Naive thymus-derived CD8-positive, alpha-beta T cell (primary cell): ENCODE measurements at regions not wholly inside any gene's neighbourhood (a gene's known extent, or its start where the extent isn't known, plus 50 kb on each side); places are given as distances from the start of the nearest gene placed in this dataset.
"Not testable (repeated sequence)": the region's sequence is repeated elsewhere in the genome, so short reads cannot be mapped to it uniquely, and the experiment has no call there.

Experiments used
- ATAC-seq, 2 donors: fragments of 150-1000 bp; cut with Tn5 transposase in 1 of 2; sonication (Bioruptor Pico), chemical (Tn5 transposase) in 1 of 2; 1 replicate in 1 of 2; 2 replicates in 1 of 2; pipeline ENCODE4 v1.10.0; 2021; ENCODE audit warnings: mild to moderate bottlenecking in 2 of 2, moderate library complexity in 2 of 2
- POLR2A ChIA-PET: fragments of 350-600 bp; sonication (Branson Sonifier 250); formaldehyde crosslinking; loops from one replicate; lab custom pipeline; 2021; ENCODE audit warnings: antibody characterized with exemption; lab: Charles Lee
- DNase-seq, 10 donors: peaks; one replicate each; pipeline versions ENCODE4 v3.0.0 to v3.0.0-alpha.2; 2020 to 2022
- H3K27ac Mint-ChIP-seq, 10 donors: one replicate each; pipeline ENCODE4 v1.8.0; 2020 to 2022; ENCODE audit warnings: mild to moderate bottlenecking in 10 of 10, mixed read lengths in 10 of 10, moderate library complexity in 4 of 10, inconsistent platforms in 1 of 10
- H3K27me3 Mint-ChIP-seq, 5 donors: one replicate each; pipeline ENCODE4 v1.8.0; 2021 to 2022; ENCODE audit warnings: mixed read lengths in 5 of 5
- H3K36me3 Mint-ChIP-seq, 3 donors: one replicate each; pipeline ENCODE4 v1.8.0; 2020 to 2022; ENCODE audit warnings: mixed read lengths in 3 of 3, mild to moderate bottlenecking in 2 of 3, inconsistent platforms in 1 of 3
- H3K4me1 Mint-ChIP-seq, 4 donors: one replicate each; pipeline ENCODE4 v1.8.0; 2021 to 2022; ENCODE audit warnings: mixed read lengths in 4 of 4
- H3K4me3 Mint-ChIP-seq, 10 donors: one replicate each; pipeline ENCODE4 v1.8.0; 2020 to 2022; ENCODE audit warnings: mild to moderate bottlenecking in 10 of 10, mixed read lengths in 10 of 10, moderate library complexity in 6 of 10, inconsistent platforms in 1 of 10
- H3K9me3 Mint-ChIP-seq, 9 donors: one replicate each; pipeline ENCODE4 v1.8.0; 2020 to 2022; ENCODE audit warnings: mixed read lengths in 9 of 9, mild to moderate bottlenecking in 3 of 9, inconsistent platforms in 1 of 9, moderate library complexity in 1 of 9

DNA sequence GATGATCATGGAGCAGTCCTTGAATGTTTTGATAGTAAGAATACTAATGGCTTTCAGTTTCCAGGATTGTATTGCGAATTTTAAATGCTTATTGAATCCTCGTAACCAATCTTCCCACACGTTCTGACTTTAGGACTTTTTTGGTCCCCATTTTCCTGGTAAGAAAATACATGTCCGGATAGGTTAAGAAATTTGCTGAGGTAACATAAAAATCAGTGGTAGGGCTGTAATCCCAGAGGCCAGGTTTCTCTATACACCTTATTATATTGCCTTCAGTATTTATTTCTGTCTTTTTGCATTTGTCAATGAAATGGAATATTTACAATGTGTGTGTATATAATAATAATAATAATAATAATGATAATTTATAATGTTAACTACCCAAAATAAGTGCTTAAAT is 603.2 kb downstream of the TMEM182 start:
- POLR2A ChIA-PET = no interaction called here
- DNase-seq (no peak), ATAC-seq (no peak)
- Mint-ChIP-seq H3K4me3 (no peak overlapping the region), H3K4me1 (no peaks in the 10 kb centered on the region), H3K36me3 (no peaks in the 10 kb centered on the region), H3K27me3 (no peaks in the 10 kb centered on the region), H3K9me3 (peaks cover 0 to 17% (median 4%) of the 10 kb centered on the region in 9 donors), H3K27ac (no peak overlapping the region)

DNA sequence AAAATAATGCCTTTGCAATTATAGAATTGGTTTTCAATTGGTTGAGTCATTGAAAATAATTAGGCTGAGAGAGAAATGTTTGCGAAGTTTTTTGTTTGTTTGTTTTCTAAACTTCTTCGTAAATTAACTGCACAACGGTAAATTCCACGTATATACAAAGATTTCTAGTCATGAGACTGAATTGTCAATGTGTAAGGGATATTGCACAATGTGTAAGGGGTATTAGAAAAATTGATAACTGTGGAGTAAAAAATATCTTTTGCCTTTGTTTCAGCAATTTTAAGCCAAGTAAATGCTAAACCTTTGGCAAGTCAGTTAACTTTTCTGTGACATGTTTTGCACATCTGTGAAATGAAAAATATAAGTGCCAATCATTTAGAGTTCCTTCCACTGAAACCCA is 606.0 kb downstream of the TMEM182 start:
- POLR2A ChIA-PET = no interaction called here
- Mint-ChIP-seq H3K27ac (no peak overlapping the region), H3K4me3 (no peak overlapping the region), H3K36me3 (no peaks in the 10 kb centered on the region), H3K27me3 (no peaks in the 10 kb centered on the region), H3K4me1 (no peaks in the 10 kb centered on the region), H3K9me3 (peaks cover 0 to 17% (median 2%) of the 10 kb centered on the region in 9 donors)
- no peak for ATAC-seq
- DNase-seq = no peak

DNA sequence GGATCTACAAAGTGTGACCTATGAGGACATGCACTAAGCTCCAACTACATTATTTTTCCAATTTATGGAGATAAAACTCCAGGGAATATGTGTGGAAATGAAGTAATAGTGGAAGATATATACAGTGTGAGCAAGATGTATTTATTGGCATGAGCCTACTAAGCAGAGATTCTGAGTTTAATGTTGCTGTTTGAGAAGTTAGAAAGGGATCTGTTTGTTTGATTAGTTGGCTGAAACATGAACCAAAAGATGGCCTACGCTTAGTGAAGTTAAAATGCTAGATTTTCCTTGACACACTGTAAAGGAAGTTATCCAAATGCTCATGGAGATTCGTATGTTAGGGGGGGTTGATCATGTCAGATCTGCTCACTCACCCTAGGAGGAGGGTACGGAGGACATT is 621.7 kb downstream of the TMEM182 start:
- ATAC-seq (no peak), DNase-seq (no peak)
- Mint-ChIP-seq H3K36me3 (no peaks in the 10 kb centered on the region), H3K27ac (no peak overlapping the region), H3K4me3 (no peak overlapping the region), H3K9me3 (peaks cover 2 to 19% (median 11%) of the 10 kb centered on the region in 9 donors), H3K27me3 (no peaks in the 10 kb centered on the region), H3K4me1 (no peaks in the 10 kb centered on the region)
- POLR2A ChIA-PET = no interaction called here

DNA sequence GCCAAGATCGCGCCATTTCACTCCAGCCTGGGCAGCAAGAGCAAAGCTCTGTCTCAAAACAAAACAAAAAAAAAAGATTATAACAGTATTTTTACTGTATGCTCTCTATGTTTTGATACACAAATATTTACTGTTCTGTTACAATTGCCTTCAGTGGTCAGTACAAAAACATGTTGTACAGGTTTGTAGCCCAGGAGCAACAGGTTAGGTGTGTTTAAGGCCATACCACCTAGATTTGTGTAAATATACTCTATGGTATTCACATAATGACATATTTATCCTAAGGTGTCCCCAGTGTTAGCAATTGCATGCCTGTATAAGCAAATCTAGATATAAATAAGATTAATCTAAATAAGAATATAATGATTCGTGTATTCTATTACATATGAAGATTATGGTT is 625.0 kb downstream of the TMEM182 start:
- Mint-ChIP-seq H3K27ac (no peak overlapping the region), H3K4me1 (no peaks in the 10 kb centered on the region), H3K36me3 (no peaks in the 10 kb centered on the region), H3K27me3 (no peaks in the 10 kb centered on the region), H3K9me3 (peaks cover 0 to 11% (median 3%) of the 10 kb centered on the region in 9 donors), H3K4me3 (no peak overlapping the region)
- ATAC-seq = no peak
- POLR2A ChIA-PET = no interaction called here
- no peak for DNase-seq

DNA sequence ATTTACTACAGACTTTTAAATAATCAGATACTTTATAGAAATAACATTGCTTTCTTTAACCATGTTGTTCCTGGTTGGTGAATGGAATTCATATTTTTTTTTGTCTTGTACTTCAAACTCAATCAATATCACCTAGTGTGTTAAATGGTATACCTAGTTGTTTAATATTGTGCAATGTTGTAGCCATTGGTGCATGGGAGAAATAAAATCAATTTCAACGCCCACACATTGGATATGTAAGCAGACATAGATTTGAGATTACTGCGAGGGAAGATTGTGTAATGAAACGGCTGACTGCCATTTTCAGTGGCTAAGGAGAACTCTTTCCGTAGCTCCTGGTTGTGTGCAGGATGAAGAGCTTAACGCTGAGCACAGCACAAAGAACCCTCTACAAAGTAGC is 626.1 kb downstream of the TMEM182 start:
- POLR2A ChIA-PET = no interaction called here
- H3K36me3 Mint-ChIP-seq = no peaks in the 10 kb centered on the region
- ATAC-seq = no peak
- H3K4me1 Mint-ChIP-seq = no peaks in the 10 kb centered on the region
- peaks cover 0 to 8% (median 0%) of the 10 kb centered on the region in 9 donors for H3K9me3 Mint-ChIP-seq
- no peak overlapping the region for H3K27ac Mint-ChIP-seq
- no peak for DNase-seq
- no peaks in the 10 kb centered on the region for H3K27me3 Mint-ChIP-seq
- H3K4me3 Mint-ChIP-seq = no peak overlapping the region

DNA sequence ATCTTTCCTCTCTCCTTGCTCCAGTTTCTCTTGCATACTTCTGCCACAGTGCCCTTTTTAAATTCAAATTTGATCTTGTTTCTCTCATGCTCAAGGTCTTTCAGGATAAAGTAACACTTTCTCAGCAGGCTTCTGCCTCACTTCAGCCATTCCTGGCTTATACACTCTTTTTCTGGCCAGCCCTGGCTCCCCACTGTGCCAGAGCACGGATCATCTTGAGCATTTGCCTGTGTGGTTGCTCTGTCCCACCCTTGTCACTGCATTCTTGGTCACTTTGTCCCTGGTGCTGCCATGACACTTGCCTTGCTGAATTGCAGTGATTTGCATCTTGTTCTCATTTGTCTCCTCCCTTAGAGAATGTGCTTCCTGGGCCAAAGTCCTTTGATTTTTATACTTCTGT is 634.3 kb downstream of the TMEM182 start:
- POLR2A ChIA-PET = no interaction called here
- H3K4me1 Mint-ChIP-seq = no peaks in the 10 kb centered on the region
- H3K27ac Mint-ChIP-seq = no peak overlapping the region
- no peaks in the 10 kb centered on the region for H3K27me3 Mint-ChIP-seq
- H3K36me3 Mint-ChIP-seq = no peaks in the 10 kb centered on the region
- DNase-seq = no peak
- ATAC-seq = no peak
- H3K9me3 Mint-ChIP-seq = peaks cover 0 to 16% (median 5%) of the 10 kb centered on the region in 9 donors
- no peak overlapping the region for H3K4me3 Mint-ChIP-seq

DNA sequence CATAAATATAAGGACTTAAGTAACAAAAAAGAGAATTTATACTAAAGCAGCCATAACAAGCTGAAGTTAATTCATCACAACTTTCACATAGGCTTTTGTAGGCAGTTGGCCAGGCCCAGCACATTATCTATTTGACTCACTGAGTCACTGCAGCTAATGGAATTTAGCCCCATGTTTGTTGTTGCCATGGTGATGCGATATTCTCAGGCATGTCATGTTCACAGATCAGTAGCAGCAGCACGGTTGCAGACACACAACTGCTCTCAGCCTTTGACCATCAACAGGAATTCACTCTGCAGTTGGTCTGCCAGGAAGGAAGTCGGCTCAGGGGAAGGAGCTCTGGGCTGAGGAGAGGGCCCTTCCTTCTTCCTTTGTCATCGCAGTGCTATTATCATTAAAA is 639.8 kb downstream of the TMEM182 start:
- DNase-seq (no peak), ATAC-seq (no peak)
- H3K4me3 Mint-ChIP-seq = no peak overlapping the region
- no peaks in the 10 kb centered on the region for H3K36me3 Mint-ChIP-seq
- POLR2A ChIA-PET = no interaction called here
- no peak overlapping the region for H3K27ac Mint-ChIP-seq
- H3K27me3 Mint-ChIP-seq = no peaks in the 10 kb centered on the region
- no peaks in the 10 kb centered on the region for H3K4me1 Mint-ChIP-seq
- peaks cover 0 to 7% (median 5%) of the 10 kb centered on the region in 9 donors for H3K9me3 Mint-ChIP-seq

DNA sequence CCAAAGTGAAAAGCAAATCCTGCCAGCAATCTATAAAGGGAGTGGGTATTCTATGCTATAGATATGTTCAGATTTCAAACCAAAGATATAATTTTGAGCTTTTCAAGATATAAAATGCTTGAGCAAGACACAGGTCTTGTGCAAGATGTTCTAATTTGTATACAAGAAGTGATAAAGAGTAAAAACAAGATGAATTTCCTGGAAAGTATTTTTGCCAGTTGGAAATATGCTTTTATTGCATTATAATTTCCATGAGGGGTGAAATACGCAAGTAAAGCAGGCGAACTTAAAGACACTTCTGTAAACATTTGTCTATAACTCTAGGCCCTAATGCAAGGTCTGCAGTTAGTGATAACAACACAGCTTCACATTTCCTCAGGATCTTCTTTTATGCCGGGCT is 640.5 kb downstream of the TMEM182 start:
- Mint-ChIP-seq H3K4me1 (no peaks in the 10 kb centered on the region), H3K4me3 (no peak overlapping the region), H3K27ac (no peak overlapping the region), H3K27me3 (no peaks in the 10 kb centered on the region), H3K9me3 (peaks cover 0 to 9% (median 3%) of the 10 kb centered on the region in 9 donors), H3K36me3 (no peaks in the 10 kb centered on the region)
- DNase-seq (no peak), ATAC-seq (no peak)
- POLR2A ChIA-PET = no interaction called here

DNA sequence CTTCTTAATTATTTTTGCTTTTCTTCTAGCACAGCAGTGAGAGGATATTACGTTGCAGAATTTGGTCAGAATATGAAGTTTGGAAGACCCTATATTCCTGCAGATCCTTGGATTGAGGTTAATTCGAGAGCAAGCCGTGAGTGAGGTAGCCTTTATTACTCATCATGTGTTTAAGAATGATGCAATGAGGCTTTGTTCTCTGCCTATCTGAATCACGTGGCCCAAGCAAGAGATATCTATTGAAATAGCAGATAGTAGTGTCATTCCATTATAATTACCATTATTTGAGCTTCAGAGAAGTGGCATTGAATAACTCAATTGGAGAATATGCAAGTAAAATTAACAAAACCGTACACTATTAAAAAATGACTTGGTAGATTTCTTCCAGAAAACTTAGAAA is 641.1 kb downstream of the TMEM182 start:
- no peaks in the 10 kb centered on the region for H3K27me3 Mint-ChIP-seq
- H3K27ac Mint-ChIP-seq = no peak overlapping the region
- H3K4me3 Mint-ChIP-seq = no peak overlapping the region
- H3K36me3 Mint-ChIP-seq = no peaks in the 10 kb centered on the region
- DNase-seq (no peak), ATAC-seq (no peak)
- POLR2A ChIA-PET = no interaction called here
- no peaks in the 10 kb centered on the region for H3K4me1 Mint-ChIP-seq
- H3K9me3 Mint-ChIP-seq = peaks cover 0 to 9% (median 3%) of the 10 kb centered on the region in 9 donors

DNA sequence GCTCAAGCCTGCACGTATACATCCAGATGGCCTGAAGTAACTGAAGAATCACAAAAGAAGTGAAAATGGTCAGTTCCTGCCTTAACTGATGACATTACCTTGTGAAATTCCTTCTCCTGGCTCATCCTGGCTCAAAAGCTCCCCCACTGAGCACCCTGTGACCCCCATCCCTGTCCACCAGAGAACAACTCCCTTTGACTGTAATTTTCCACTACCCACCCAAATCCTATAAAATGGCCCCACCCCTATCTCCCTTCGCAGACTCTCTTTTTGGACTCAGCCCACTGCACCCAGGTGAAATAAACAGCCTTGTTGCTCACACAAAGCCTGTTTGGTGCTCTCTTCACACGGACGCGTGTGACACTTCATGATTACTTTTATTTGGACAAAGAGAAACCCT is 641.6 kb downstream of the TMEM182 start:
- POLR2A ChIA-PET, H3K4me3 Mint-ChIP-seq, H3K27me3 Mint-ChIP-seq, H3K9me3 Mint-ChIP-seq, H3K4me1 Mint-ChIP-seq, H3K27ac Mint-ChIP-seq, DNase-seq, H3K36me3 Mint-ChIP-seq, ATAC-seq: not testable (repeated sequence)

DNA sequence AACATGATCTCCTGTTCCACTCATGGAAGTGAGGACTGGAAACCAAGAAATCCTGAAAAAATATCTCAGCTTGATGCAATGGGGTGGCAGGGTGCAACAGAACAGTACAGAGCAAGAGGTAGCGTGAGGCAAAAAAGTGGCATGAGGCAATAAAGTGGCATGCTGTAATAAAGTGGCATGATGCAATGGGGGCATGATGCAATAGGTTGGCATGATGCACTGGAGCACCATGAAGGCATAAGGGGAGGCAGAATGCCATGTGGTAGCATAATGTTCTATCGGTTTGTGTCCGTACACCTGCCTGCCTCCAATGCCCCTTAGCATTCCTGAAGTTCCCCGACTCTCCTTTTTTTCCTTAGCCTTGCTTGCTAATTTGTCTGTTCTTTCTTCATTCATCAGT is 648.4 kb downstream of the TMEM182 start:
- H3K27ac Mint-ChIP-seq = no peak overlapping the region
- POLR2A ChIA-PET = no interaction called here
- DNase-seq (no peak), ATAC-seq (no peak)
- no peak overlapping the region for H3K4me3 Mint-ChIP-seq
- no peaks in the 10 kb centered on the region for H3K27me3 Mint-ChIP-seq
- peaks cover 0 to 19% (median 4%) of the 10 kb centered on the region in 9 donors for H3K9me3 Mint-ChIP-seq
- no peaks in the 10 kb centered on the region for H3K4me1 Mint-ChIP-seq
- H3K36me3 Mint-ChIP-seq = no peaks in the 10 kb centered on the region

DNA sequence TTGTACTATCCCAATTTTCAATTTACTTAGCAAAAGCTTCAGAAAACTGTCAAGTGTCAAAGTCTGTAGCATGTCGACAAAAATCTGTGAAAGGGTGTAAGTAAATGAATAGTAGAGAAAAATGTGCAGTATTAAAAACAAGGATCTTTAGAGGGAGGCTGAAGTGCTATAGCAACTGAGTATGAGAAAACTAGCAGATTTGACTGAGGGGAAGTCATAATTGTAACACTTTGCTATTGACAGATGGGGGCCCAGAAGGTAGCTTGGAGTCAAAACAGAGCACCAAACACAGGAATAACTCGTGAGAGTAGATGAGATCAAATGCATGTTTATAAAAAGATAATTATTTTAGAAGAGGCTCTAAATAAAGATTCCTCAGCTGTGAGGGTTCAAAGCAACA is 657.7 kb downstream of the TMEM182 start:
- Mint-ChIP-seq H3K9me3 (peaks cover 3 to 26% (median 19%) of the 10 kb centered on the region in 9 donors), H3K27me3 (no peaks in the 10 kb centered on the region), H3K4me1 (no peaks in the 10 kb centered on the region), H3K27ac (no peak overlapping the region), H3K36me3 (no peaks in the 10 kb centered on the region), H3K4me3 (no peak overlapping the region)
- no peak for ATAC-seq
- POLR2A ChIA-PET = no interaction called here
- no peak for DNase-seq

DNA sequence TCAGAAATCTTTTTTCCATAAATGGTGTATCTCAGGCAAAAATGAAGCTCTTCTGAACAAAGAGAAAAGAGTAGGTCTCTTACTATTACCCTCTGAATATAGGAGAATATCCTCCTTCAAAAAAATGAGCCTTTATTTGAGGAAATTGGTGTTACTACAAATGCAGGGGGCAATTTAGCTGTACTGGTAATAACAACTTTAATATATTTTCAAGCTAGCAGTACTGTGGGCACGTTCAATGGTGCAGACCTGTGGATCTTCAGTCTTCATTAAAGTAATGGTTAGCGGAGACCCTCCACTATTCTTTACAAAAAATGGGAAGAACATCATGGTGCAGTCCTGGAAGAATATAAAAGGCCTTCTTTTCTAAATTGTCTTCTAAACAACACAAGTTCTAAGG is 661.3 kb downstream of the TMEM182 start:
- Mint-ChIP-seq H3K27me3 (no peaks in the 10 kb centered on the region), H3K9me3 (peaks cover 0 to 13% (median 4%) of the 10 kb centered on the region in 9 donors), H3K36me3 (no peaks in the 10 kb centered on the region), H3K4me3 (no peak overlapping the region), H3K4me1 (no peaks in the 10 kb centered on the region), H3K27ac (no peak overlapping the region)
- POLR2A ChIA-PET = no interaction called here
- ATAC-seq (no peak), DNase-seq (no peak)

DNA sequence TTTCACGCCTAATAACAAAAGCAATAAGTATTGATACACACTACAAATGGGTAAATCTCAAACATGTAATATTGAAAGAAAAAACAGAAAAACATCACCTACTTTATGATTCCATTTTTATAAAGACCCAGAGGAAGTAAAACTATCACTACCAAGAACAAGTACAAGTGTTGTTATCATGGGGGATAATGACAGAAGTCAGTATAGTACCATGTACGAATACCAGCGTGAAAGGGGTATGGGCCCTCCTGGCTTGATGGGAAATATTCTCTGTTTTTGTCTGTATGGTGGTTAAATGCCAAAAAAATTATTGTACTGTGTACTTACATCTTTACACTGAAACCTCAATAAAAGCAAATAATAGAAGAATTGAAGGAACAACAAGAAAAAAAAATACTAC is 665.7 kb downstream of the TMEM182 start:
- DNase-seq (no peak), ATAC-seq (no peak)
- Mint-ChIP-seq H3K4me3 (no peak overlapping the region), H3K4me1 (no peaks in the 10 kb centered on the region), H3K27ac (no peak overlapping the region), H3K9me3 (peaks cover 2 to 16% (median 6%) of the 10 kb centered on the region in 9 donors), H3K36me3 (no peaks in the 10 kb centered on the region), H3K27me3 (no peaks in the 10 kb centered on the region)
- POLR2A ChIA-PET = no interaction called here
